H9 (cell line): ENCODE measurements at regions not wholly inside any gene's neighbourhood (a gene's known extent, or its start where the extent isn't known, plus 50 kb on each side); places are given as distances from the start of the nearest gene placed in this dataset.
A peak's percentile ranks its signal among the peaks of the same experiment; 100 is the strongest.

Source experiments
- DNase-seq: peaks from one replicate; pipeline ENCODE4 v3.0.0-alpha.2; 2017
- H2AFZ ChIP-seq: one replicate; pipeline ENCODE4 v1.6.1; 2013; ENCODE audit warnings: mild to moderate bottlenecking, low read length, control low read depth, moderate library complexity
- H2AK5ac ChIP-seq: 2 replicates; pipeline ENCODE4 v1.6.1; 2013; ENCODE audit warnings: low read length, control low read depth, mixed read lengths; ENCODE audit not compliant: insufficient read length
- H2BK120ac ChIP-seq: one replicate; pipeline ENCODE4 v1.6.1; 2013; ENCODE audit warnings: low read depth, mild to moderate bottlenecking, low read length, control low read depth, inconsistent platforms; ENCODE audit not compliant: poor library complexity, severe bottlenecking
- H2BK12ac ChIP-seq: 2 replicates; pipeline ENCODE4 v1.6.1; 2013; ENCODE audit warnings: low read length, control low read depth, mixed read lengths, low read depth; ENCODE audit not compliant: insufficient read length
- H2BK15ac ChIP-seq: 2 replicates; pipeline ENCODE4 v1.6.1; 2013; ENCODE audit warnings: low read depth, low read length, control low read depth
- H2BK20ac ChIP-seq: one replicate; pipeline ENCODE4 v1.6.1; 2013; ENCODE audit warnings: low read depth, mild to moderate bottlenecking, low read length, control low read depth, inconsistent platforms; ENCODE audit not compliant: poor library complexity, severe bottlenecking
- H2BK5ac ChIP-seq: 2 replicates; pipeline ENCODE4 v1.6.1; 2013; ENCODE audit warnings: low read length, control low read depth, mixed read lengths; ENCODE audit not compliant: insufficient read length
- H3K14ac ChIP-seq: 2 replicates; pipeline ENCODE4 v1.6.1; 2013; ENCODE audit warnings: low read length, control low read depth; ENCODE audit not compliant: insufficient read depth
- H3K18ac ChIP-seq: 2 replicates; pipeline ENCODE4 v1.6.1; 2013; ENCODE audit warnings: low read depth, mild to moderate bottlenecking, mixed read lengths, low read length, control low read depth; ENCODE audit not compliant: insufficient read length
- H3K23ac ChIP-seq: 2 replicates; pipeline ENCODE4 v1.6.1; 2013; ENCODE audit warnings: low read length, control low read depth, mixed read lengths, low read depth; ENCODE audit not compliant: insufficient read length
- H3K23me2 ChIP-seq: 2 replicates; pipeline ENCODE4 v1.6.1; 2013; ENCODE audit warnings: low read depth, mild to moderate bottlenecking, mixed read lengths, low read length, control low read depth; ENCODE audit not compliant: insufficient read length, poor library complexity, severe bottlenecking
- H3K27ac ChIP-seq: 2 replicates; pipeline ENCODE4 v1.5.1; 2013; ENCODE audit warnings: low read length, control low read depth, mixed read lengths, low read depth; ENCODE audit not compliant: insufficient read length
- H3K27me3 ChIP-seq: 2 replicates; pipeline ENCODE4 v1.6.1; 2013; ENCODE audit warnings: low read length, control low read depth, inconsistent platforms; ENCODE audit not compliant: insufficient read depth
- H3K4ac ChIP-seq: 2 replicates; pipeline ENCODE4 v1.6.1; 2013; ENCODE audit warnings: low read depth, mild to moderate bottlenecking, control low read depth, inconsistent platforms, low read length, moderate library complexity
- H3K4me1 ChIP-seq: 2 replicates; pipeline ENCODE4 v1.6.1; 2013; ENCODE audit warnings: low read length, control low read depth, inconsistent platforms; ENCODE audit not compliant: insufficient read depth
- H3K4me2 ChIP-seq: 2 replicates; pipeline ENCODE4 v1.6.1; 2013; ENCODE audit warnings: low read length, control low read depth, mixed read lengths; ENCODE audit not compliant: insufficient read length, insufficient read depth
- H3K56ac ChIP-seq: 2 replicates; pipeline ENCODE4 v1.6.1; 2013; ENCODE audit warnings: low read depth, mild to moderate bottlenecking, mixed read lengths, low read length, control low read depth; ENCODE audit not compliant: insufficient read length
- H3K79me1 ChIP-seq: 2 replicates; pipeline ENCODE4 v1.6.1; 2013; ENCODE audit warnings: low read depth, mild to moderate bottlenecking, moderate library complexity, low read length, control low read depth, inconsistent platforms; ENCODE audit not compliant: insufficient read depth, poor library complexity, severe bottlenecking
- H3K79me2 ChIP-seq: 2 replicates; pipeline ENCODE4 v1.6.1; 2013; ENCODE audit warnings: low read length, control low read depth, inconsistent platforms; ENCODE audit not compliant: insufficient read depth
- H3K9ac ChIP-seq: 2 replicates; pipeline ENCODE4 v1.6.1; 2013; ENCODE audit warnings: low read length, control low read depth, mixed read lengths; ENCODE audit not compliant: insufficient read length; ENCODE audit errors: extremely low read depth
- H3K9me3 ChIP-seq: one replicate; pipeline ENCODE4 v1.6.1; 2013; ENCODE audit warnings: low read depth, low read length, inconsistent platforms; ENCODE audit not compliant: control insufficient read depth
- H3T11ph ChIP-seq: one replicate; pipeline ENCODE4 v1.6.1; 2013; ENCODE audit warnings: mild to moderate bottlenecking, low read length, control low read depth, inconsistent platforms
- H4K20me1 ChIP-seq: one replicate; pipeline ENCODE4 v1.6.1; 2013; ENCODE audit not compliant: control insufficient read depth, insufficient read length, insufficient read depth
- H4K5ac ChIP-seq: 2 replicates; pipeline ENCODE4 v1.6.1; 2013; ENCODE audit warnings: low read depth, mild to moderate bottlenecking, mixed read lengths, low read length, control low read depth; ENCODE audit not compliant: insufficient read length
- H4K8ac ChIP-seq: replicated peaks from 2 replicates; pipeline ENCODE4 v1.6.1; 2013; ENCODE audit warnings: low read length, control low read depth, mixed read lengths, low read depth; ENCODE audit not compliant: insufficient read length
- H4K91ac ChIP-seq: 2 replicates; pipeline ENCODE4 v1.6.1; 2013; ENCODE audit warnings: low read depth, mild to moderate bottlenecking, moderate library complexity, mixed read lengths, low read length, control low read depth; ENCODE audit not compliant: insufficient read length
- H3K27ac Mint-ChIP-seq, 3 experiments: 2 replicates in 2 of 3; 3 replicates in 1 of 3; pipeline ENCODE4 v1.8.0; 2020 to 2021; ENCODE audit warnings: mixed read lengths in 3 of 3, mild to moderate bottlenecking in 1 of 3, moderate library complexity in 1 of 3
- H3K27me3 Mint-ChIP-seq: 2 replicates; pipeline ENCODE4 v1.8.0; 2021; ENCODE audit warnings: low read depth, mild to moderate bottlenecking, moderate library complexity, mixed read lengths
- H3K36me3 Mint-ChIP-seq, 3 experiments: 2 replicates in 2 of 3; 3 replicates in 1 of 3; pipeline ENCODE4 v1.8.0; 2020 to 2021; ENCODE audit warnings: low read depth in 3 of 3, mixed read lengths in 3 of 3; ENCODE audit not compliant: insufficient read depth in 1 of 3
- H3K4me1 Mint-ChIP-seq, 2 experiments: 2 replicates each; pipeline ENCODE4 v1.8.0; 2020; ENCODE audit warnings: mixed read lengths in 2 of 2
- H3K4me3 Mint-ChIP-seq, 2 experiments: 2 replicates in 1 of 2; 3 replicates in 1 of 2; pipeline ENCODE4 v1.8.0; 2020 to 2021; ENCODE audit warnings: mild to moderate bottlenecking in 2 of 2, mixed read lengths in 2 of 2, moderate library complexity in 1 of 2
- H3K9me3 Mint-ChIP-seq, 2 experiments: 2 replicates in 1 of 2; 3 replicates in 1 of 2; pipeline ENCODE4 v1.8.0; 2020; ENCODE audit warnings: mild to moderate bottlenecking in 2 of 2, mixed read lengths in 2 of 2, moderate library complexity in 1 of 2
- CTCF ChIP-seq: fragments of 200-600 bp; sonication (generic); conservative IDR thresholded peaks from 3 replicates; pipeline ENCODE4 v1.8.0; 2021; ENCODE audit warnings: antibody characterized with exemption, mild to moderate bottlenecking
- WGBS: extraction: QIAGEN DNeasy Blood & Tissue Kit; methylation state at CpG from one replicate; pipeline ENCODE4 v1.1.7; 2013; ENCODE audit warnings: missing lambda C conversion rate, low lambda C conversion rate, mixed read lengths; ENCODE audit not compliant: insufficient read length; ENCODE audit errors: extremely low coverage; 5-methylcytosine and 5-hydroxymethylcytosine counted together

GRCh38 chr5:45109062-45109461, 300.3 kb downstream of the MRPS30 start:
- Histone ChIP-seq H4K91ac (no peak overlapping the region), H2AK5ac (no peak overlapping the region), H3K23me2 (no peaks in the 10 kb centered on the region), H3K9ac (no peak overlapping the region), H3K18ac (no peak overlapping the region), H3K4ac (no peak overlapping the region), H2BK120ac (no peak overlapping the region), H3K27me3 (no peaks in the 10 kb centered on the region), H2BK12ac (no peak overlapping the region), H4K8ac (no peak overlapping the region), H3K4me2 (no peak overlapping the region), H3K27ac (no peak overlapping the region), H3T11ph (no peak overlapping the region), H2BK20ac (no peak overlapping the region), H3K14ac (no peak overlapping the region), H2BK5ac (no peak overlapping the region), H2BK15ac (no peak overlapping the region), H4K20me1 (no peaks in the 10 kb centered on the region), H3K9me3 (no peaks in the 10 kb centered on the region), H3K23ac (no peak overlapping the region), H3K79me1 (no peaks in the 10 kb centered on the region), H3K4me1 (peaks cover 8% of the 10 kb centered on the region), H2AFZ (no peak overlapping the region), H3K56ac (no peak overlapping the region), H3K79me2 (no peaks in the 10 kb centered on the region), H4K5ac (no peak overlapping the region)
- peak; percentile 29 for DNase-seq
- Mint-ChIP-seq H3K4me1 (peaks cover 37 to 45% of the 10 kb centered on the region in 2 experiments), H3K36me3 (peaks cover 2 to 14% (median 9%) of the 10 kb centered on the region in 3 experiments; a peak in 4 of 7 replicates), H3K27me3 (no peaks in the 10 kb centered on the region), H3K9me3 (peaks cover 0 to 13% of the 10 kb centered on the region in 2 experiments; a peak in 4 of 5 replicates), H3K4me3 (0 out of 5 replicates have a peak overlapping the region, but pooled peaks of 1 of the 2 experiments have one; percentile 50), H3K27ac (peak overlapping the region in 1 of 3 experiments; percentile 37; a peak in 1 of 7 replicates)
- TF ChIP-seq CTCF: 0 out of 3 replicates have a peak, but pooled peaks have one; percentile 12
- WGBS: no CpG with 5 or more reads among the region's 1 CpG
